ENCODE measurements at regions not wholly inside any gene's neighbourhood (a gene's known extent, or its start where the extent isn't known, plus 50 kb on each side); places are given as distances from the start of the nearest gene placed in this dataset.

- TF ChIP-seq CTCF (conservative IDR thresholded peaks at IDR 0.05; ENCODE audit: low read length) (no peak), EZH2phosphoT487 (IDR thresholded peaks at IDR 0.05; ENCODE audit: borderline replicate concordance) (no peak)
Measured at GRCh38 chr20:22382742-22383141, 201.6 kb downstream of the FOXA2 start.

Data from Loucy (cell line).